GM18499 (cell line): ENCODE measurements at regions not wholly inside any gene's neighbourhood (a gene's known extent, or its start where the extent isn't known, plus 50 kb on each side); places are given as distances from the start of the nearest gene placed in this dataset.

Source experiments
- ATAC-seq: cut with Tn5 transposase; IDR thresholded peaks from one replicate; pipeline ENCODE4 v1.9.1; 2021; ENCODE audit warnings: moderate number of reproducible peaks; ENCODE audit not compliant: insufficient read depth, unreplicated experiment

DNA sequence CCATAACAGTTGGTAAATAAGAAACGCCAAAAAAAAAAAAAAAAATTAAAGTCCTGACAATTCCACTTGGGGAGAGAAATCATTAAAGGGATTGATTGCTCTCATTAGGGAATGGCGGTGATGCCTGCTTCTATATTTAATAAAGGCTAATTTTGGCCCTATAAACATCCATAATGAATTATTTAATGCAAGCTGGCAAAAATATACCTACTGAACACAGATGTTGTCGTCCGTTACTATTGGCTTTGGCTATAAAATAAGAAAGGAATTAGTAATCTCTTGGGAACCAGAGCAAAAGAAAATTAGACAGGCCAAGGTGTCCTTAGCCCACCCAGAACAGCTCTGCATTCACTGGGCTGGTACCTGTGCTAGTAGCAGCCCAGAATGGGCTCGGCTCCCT lies 717.3 kb downstream of the DIAPH3 start:
- ATAC-seq: no peak

GRCh38 chr13:59447031-59447430 lies 716.7 kb downstream of the DIAPH3 start:
- ATAC-seq: no peak

DNA sequence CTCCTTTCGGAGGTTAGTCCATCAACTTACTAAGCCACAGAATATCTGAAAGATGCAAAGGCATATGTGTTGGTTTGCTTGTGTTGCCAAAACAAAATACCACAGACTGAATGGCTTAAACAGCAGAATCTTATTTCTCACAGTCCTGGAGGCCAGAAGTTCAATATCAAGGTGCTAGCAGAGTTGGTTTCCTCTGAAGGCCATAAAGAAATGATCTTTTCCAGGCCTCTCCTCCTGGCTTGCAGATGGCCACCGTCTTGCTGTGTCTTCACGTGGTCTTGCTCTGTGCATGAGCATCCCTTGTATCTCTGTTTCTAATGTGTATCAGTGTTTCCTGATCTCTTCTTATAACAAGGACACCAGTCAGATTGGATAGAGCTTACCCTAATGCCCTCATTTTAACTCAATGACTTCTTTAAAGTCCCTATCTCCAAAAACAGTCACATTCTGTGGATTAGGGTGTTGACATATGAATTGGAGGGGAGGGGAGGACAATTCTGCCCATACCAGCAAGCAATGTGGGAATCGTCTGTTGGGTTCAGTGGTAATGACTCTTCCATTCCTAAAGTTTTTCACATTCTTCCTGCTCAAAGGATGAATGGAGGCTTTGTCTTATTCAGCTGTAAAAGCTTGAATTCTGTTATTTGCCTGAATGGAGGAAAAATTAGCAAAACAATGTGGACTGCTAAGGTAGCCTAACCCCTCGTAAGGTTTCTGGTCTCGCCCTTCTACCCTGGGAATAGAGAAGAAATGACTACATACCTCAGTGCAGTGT lies 715.7 kb downstream of the DIAPH3 start:
- ATAC-seq: no peak

GRCh38 chr13:59449750-59450149 lies 714.0 kb downstream of the DIAPH3 start:
- no peak for ATAC-seq

GRCh38 chr13:59450229-59450628 lies 713.5 kb downstream of the DIAPH3 start:
- no peak for ATAC-seq

- no peak for ATAC-seq
Observed at GRCh38 chr13:59451236-59451635, 712.5 kb downstream of the DIAPH3 start.

GRCh38 chr13:59452189-59452890 lies 711.4 kb downstream of the DIAPH3 start:
- no peak for ATAC-seq

DNA sequence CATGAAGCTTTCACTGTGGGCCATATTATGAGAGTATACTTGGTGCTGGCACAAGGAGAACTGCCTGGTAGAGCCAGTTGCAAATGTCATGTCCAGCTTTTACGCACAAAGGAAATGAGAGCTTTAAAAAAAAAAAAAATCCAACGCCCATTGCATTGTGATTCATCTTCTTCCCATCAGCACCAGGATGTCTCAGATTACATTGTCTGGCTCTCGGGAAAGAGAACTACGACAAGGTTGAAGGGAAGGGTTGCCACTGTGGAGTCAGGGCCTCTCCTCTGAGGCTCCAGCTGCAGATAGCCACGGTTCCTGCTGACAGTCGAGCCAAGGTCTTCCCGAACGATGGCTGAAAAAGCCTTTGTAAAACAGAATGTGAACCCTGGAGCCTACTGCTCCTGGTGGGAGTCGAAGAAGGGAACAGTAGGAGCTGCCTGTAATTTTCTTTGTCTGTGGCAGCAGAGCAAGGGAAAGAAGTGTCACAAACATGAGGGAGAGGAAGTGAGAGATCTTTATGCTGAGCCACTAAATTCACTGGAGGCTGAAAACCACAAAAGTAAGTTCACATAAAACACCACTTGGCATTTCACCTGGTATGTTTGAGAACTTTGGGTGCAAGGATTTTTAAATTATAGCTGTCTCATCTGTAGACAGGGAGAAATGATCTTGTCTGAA lies 704.7 kb downstream of the DIAPH3 start:
- no peak for ATAC-seq

DNA sequence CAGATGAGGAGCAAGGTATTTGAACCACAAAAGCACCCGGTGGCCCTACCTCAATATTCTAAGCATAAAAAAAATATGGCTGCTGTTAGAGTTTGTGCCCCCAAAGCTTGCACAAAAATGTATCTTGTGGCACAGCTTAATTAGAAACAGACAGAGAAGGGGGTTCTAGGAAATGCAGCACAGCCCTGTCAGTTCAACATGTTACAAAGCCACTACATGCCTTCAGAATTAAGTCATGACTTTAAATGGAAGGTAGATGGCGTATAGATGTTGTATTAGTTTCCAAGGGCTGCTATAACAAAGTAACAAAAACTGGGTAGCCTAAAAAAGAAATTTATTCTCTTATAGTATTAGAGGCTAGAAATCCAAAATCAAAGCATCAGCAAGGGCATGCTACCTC lies 703.8 kb downstream of the DIAPH3 start:
- no peak for ATAC-seq

DNA sequence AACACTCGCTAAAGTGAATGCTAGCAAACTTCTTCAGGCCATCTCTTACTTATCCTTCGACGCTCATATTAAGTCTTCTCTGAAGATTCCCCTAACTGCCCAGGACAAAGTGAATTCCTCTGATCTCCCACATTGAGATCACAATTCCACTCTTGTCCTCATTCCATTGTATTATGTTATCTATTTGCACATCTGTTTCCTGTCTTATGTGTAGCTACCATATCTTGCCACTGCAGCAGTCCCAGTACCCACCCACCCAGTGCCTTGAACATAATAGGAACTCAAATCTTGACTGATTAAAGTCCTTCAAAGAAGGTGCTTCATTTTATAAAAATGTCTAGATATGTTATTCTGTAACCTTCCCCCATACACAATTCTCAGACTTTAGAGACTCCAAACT lies 702.3 kb downstream of the DIAPH3 start:
- ATAC-seq: no peak

GRCh38 chr13:59463023-59463422 lies 700.7 kb downstream of the DIAPH3 start:
- ATAC-seq: no peak

DNA sequence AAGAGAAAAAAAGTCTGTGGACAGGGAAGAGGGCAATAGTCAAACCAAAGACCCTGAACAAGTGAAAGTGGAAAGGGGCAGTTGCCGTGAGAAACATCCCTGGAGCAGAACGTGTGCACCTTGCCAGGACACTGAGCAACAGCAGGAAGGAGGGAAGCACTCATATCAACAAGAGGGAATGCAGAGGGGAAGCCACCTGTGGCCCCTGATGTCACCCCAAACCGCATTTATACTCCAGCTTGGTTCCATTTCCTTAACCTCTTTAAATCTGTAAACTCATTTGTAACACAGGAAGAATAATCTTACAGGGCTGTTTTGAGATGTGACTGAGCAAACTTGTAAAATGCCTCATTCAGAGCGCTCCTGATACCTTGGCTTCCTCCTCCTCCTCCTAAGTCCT lies 698.8 kb downstream of the DIAPH3 start:
- ATAC-seq: no peak

DNA sequence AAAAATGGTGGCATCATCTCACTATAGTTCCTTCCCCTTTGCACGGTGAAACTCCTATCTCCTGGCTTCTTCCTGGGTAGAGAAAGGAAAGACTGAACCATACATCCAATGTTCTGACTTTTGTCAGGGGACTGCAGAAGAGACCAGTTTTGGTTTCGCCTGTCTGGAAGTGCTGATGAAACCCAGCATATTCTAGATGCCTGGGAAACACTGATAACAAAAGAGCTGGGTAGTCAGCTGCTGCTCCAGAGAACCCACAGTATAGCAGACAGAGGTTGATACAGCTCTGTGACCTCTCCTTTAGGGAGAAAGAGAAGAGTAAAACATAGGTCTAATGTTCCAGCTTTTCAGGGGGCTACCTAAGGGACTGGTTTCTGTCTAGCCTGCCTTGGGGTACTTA lies 695.3 kb downstream of the DIAPH3 start:
- ATAC-seq: no peak

GRCh38 chr13:59471106-59471505 lies 692.6 kb downstream of the DIAPH3 start:
- no peak for ATAC-seq

DNA sequence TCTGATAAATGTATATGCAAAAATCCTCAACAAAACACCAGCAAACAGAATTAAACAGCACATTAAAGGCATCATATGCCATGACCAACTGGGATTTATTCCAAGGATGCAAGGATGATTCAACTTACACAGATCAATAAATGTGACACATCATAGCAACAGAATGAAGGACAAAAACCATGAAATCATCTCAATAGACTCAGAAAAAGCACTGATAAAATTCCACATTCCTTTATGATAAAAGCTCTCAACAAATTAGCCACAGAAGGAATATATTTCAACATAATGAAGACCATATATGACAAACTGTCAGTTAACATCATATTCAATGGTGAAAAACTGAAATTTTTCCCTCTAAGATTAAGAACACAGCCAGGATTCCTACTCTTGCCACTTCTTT lies 691.6 kb downstream of the DIAPH3 start:
- no peak for ATAC-seq

DNA sequence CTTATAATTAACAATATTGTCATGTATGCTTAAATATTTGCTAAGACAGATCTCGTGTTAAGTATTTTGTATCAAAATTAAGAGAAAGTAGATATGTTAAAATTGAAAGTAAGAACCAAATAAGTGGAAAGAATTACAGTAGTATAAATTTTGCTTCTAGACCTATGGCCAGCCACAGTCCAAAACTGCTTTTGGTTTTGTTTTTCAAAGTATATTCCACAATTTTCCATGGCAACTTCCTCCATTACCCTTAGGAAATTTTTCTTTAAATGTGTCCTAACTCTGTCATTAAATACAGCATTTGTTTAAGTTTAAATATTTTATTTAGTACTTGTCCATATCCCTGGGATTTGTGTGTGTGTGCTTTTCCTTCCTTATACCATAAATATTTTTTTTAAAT lies 689.0 kb downstream of the DIAPH3 start:
- no peak for ATAC-seq

DNA sequence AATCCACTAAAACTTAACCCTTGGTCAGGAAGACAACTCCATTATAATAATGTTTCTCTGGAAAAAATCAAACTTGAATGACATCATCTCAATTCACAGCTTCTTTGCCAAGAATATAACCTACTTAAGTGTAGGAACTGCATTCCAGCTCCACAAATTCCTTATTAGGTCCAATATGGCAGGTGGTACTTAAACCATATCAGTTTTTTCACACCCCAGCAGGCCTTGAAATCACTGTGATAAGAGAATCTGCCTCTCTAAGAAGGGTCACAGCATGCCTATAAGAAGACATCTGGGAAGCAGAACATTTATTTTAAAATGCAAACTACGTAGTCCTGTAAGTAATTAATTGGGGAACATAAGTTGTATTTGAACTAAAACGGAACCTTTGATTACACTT lies 687.8 kb downstream of the DIAPH3 start:
- no peak for ATAC-seq

DNA sequence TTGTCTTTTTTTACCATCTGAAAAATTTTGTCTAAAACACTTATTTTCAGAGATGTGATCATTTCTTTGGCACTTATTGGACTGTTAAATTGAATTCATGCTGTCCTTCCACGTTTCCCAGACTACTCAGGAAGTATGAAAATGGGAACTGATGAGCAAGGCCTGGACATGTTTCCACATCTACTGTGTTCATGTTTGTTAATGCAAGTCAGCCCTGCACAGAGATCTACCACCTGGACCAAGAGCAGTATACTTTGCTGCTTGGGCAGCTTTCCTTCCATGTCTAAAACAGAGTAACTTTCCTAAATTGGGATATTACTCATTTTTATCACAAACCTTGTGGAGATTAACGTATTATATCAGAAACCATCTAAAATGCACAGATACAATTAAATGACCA lies 687.4 kb downstream of the DIAPH3 start:
- no peak for ATAC-seq

DNA sequence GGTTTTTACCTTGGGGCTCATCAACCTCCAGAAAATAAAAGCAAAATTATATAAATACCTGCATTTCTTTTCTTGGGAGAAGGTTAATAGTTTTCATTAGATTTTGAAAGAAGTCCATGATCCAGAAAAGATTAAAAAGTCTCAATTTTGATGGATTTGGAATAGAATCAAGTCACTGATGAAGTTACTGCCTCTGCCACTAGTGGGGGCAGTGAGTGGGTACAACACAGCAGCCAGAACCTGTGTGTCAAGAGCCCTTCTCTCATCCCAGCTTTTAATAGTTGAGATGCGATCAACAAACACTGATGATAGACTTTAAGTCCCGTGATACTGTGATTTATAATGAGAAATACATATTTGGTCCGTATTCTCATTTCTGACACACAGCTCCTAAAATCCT lies 686.7 kb downstream of the DIAPH3 start:
- ATAC-seq: no peak

GRCh38 chr13:59478908-59479307 lies 684.8 kb downstream of the DIAPH3 start:
- no peak for ATAC-seq

- no peak for ATAC-seq
Observed at GRCh38 chr13:59479629-59480028, 684.1 kb downstream of the DIAPH3 start.
